HepG2 (cell line): ENCODE measurements at regions not wholly inside any gene's neighbourhood (a gene's known extent, or its start where the extent isn't known, plus 50 kb on each side); places are given as distances from the start of the nearest gene placed in this dataset.

Source experiments
- FOXP4 ChIP-seq: sonication (generic); formaldehyde crosslinking; IDR thresholded peaks from 2 replicates; pipeline ENCODE4 v1.4.0; 2020; ENCODE audit warnings: missing genetic modification reagents
- GMEB1 ChIP-seq: sonication (generic); formaldehyde crosslinking; IDR thresholded peaks from 2 replicates; pipeline ENCODE4 v1.5.1; 2020; ENCODE audit warnings: missing genetic modification reagents, mild to moderate bottlenecking, borderline replicate concordance
- HDAC6 ChIP-seq: fragments of 200-600 bp; sonication (generic); IDR thresholded peaks from 2 replicates; pipeline ENCODE4 v1.7.0; 2017; ENCODE audit warnings: mild to moderate bottlenecking, antibody characterized with exemption, low read length, low read depth
- HES4 ChIP-seq: sonication (generic); formaldehyde crosslinking; IDR thresholded peaks from 2 replicates; pipeline ENCODE4 v1.9.0; 2021; ENCODE audit warnings: mild to moderate bottlenecking, missing genetic modification reagents, borderline replicate concordance
- HOXA3 ChIP-seq: sonication (generic); formaldehyde crosslinking; IDR thresholded peaks from 2 replicates; pipeline ENCODE4 v1.5.0; 2020; ENCODE audit warnings: missing genetic modification reagents
- KDM6A ChIP-seq: IDR thresholded peaks from 2 replicates; pipeline ENCODE4 v1.6.1; 2016; ENCODE audit warnings: low read depth
- NFIB ChIP-seq: sonication (generic); formaldehyde crosslinking; IDR thresholded peaks from 2 replicates; pipeline ENCODE4 v1.9.0; 2021; ENCODE audit warnings: missing genetic modification reagents, mild to moderate bottlenecking, borderline replicate concordance
- RARG ChIP-seq: sonication (generic); formaldehyde crosslinking; IDR thresholded peaks from 2 replicates; pipeline ENCODE4 v1.4.0; 2020; ENCODE audit warnings: low read depth, mild to moderate bottlenecking, missing genetic modification reagents
- SKIL ChIP-seq: sonication (generic); formaldehyde crosslinking; IDR thresholded peaks from 2 replicates; pipeline ENCODE4 v1.8.0; 2022; ENCODE audit warnings: missing genetic modification reagents, mild to moderate bottlenecking, moderate library complexity, borderline replicate concordance
- TEAD3 ChIP-seq: optimal IDR thresholded peaks from 2 replicates; pipeline ENCODE3; 2016; ENCODE audit warnings: borderline replicate concordance
- TOPORS ChIP-seq: sonication (generic); formaldehyde crosslinking; IDR thresholded peaks from 2 replicates; pipeline ENCODE4 v1.8.0; 2023; ENCODE audit warnings: mild to moderate bottlenecking, missing genetic modification reagents
- ZBTB7A ChIP-seq: sonication (generic); formaldehyde crosslinking; IDR thresholded peaks from 2 replicates; pipeline ENCODE4 v1.8.0; 2022; ENCODE audit warnings: mild to moderate bottlenecking, missing genetic modification reagents
- ZNF253 ChIP-seq: sonication (generic); formaldehyde crosslinking; IDR thresholded peaks from 2 replicates; pipeline ENCODE4 v1.8.0; 2022; ENCODE audit warnings: mild to moderate bottlenecking, missing genetic modification reagents, borderline replicate concordance
- ZNF329 ChIP-seq: sonication (generic); formaldehyde crosslinking; IDR thresholded peaks from 2 replicates; pipeline ENCODE4 v1.9.0; 2021; ENCODE audit warnings: low read depth, mild to moderate bottlenecking, missing genetic modification reagents
- ZNF691 ChIP-seq: sonication (generic); formaldehyde crosslinking; IDR thresholded peaks from 2 replicates; pipeline ENCODE4 v1.4.0; 2020; ENCODE audit warnings: missing genetic modification reagents, low read depth, mild to moderate bottlenecking, borderline replicate concordance
- TF ChIP-seq, protein P1 (sequence below): sonication (generic); formaldehyde crosslinking; IDR thresholded peaks from 2 replicates; pipeline ENCODE4 v1.5.0; 2020; ENCODE audit warnings: mild to moderate bottlenecking, missing genetic modification reagents, borderline replicate concordance
- TF ChIP-seq, protein P2 (sequence below): sonication (generic); formaldehyde crosslinking; IDR thresholded peaks from 2 replicates; pipeline ENCODE4 v1.9.0; 2021; ENCODE audit warnings: missing genetic modification reagents, mild to moderate bottlenecking, borderline replicate concordance

DNA sequence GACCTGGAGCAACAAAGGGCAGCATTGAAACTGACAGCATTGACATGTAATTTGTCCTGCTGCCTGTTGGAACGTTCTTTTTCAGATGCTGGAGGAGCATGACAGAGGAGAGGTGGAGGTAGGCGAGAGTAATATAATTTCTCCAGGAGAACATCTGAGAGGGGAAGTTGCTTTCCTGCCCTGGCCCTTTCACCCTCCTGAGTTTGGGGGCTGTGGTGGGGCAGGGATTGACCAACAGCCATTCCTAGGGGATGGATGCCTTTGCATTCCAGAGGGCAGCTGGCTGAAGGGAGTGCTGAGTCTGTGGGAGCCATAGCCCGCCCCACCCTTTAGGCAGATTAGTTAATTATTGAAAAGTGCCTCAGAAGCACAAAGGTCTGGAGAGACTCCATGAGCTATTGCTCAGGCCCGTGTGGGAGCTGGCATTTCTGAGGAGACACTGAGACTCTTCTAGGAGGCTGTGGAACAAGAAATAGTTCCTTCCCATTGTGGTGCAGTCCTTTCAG, 73.5 kb downstream of the ARF6 start (continued):
- TF ChIP-seq, protein P1, sequence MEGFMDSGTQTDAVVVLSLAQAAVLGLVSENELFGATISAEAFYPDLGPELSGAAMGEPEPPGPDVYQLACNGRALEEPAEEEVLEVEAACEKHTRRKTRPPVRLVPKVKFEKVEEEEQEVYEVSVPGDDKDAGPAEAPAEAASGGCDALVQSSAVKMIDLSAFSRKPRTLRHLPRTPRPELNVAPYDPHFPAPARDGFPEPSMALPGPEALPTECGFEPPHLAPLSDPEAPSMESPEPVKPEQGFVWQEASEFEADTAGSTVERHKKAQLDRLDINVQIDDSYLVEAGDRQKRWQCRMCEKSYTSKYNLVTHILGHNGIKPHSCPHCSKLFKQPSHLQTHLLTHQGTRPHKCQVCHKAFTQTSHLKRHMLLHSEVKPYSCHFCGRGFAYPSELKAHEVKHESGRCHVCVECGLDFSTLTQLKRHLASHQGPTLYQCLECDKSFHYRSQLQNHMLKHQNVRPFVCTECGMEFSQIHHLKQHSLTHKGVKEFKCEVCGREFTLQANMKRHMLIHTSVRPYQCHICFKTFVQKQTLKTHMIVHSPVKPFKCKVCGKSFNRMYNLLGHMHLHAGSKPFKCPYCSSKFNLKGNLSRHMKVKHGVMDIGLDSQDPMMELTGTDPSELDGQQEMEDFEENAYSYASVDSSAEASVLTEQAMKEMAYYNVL (CRISPR knock-in tag) = no peak
- TF ChIP-seq, protein P2, sequence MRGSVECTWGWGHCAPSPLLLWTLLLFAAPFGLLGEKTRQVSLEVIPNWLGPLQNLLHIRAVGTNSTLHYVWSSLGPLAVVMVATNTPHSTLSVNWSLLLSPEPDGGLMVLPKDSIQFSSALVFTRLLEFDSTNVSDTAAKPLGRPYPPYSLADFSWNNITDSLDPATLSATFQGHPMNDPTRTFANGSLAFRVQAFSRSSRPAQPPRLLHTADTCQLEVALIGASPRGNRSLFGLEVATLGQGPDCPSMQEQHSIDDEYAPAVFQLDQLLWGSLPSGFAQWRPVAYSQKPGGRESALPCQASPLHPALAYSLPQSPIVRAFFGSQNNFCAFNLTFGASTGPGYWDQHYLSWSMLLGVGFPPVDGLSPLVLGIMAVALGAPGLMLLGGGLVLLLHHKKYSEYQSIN = no peak
- peak; percentile 96 for TF ChIP-seq TEAD3 (CRISPR knock-in tag)
- TF ChIP-seq HES4 = no peak
- 0 out of 2 replicates have a peak, but pooled peaks have one; percentile 57 for TF ChIP-seq RARG
- TF ChIP-seq FOXP4 (CRISPR knock-in tag) = 0 out of 2 replicates have a peak, but pooled peaks have one; percentile 51
- no peak for TF ChIP-seq ZNF253
- no peak for TF ChIP-seq GMEB1 (CRISPR knock-in tag)
- no peak for TF ChIP-seq ZBTB7A (CRISPR knock-in tag)
- no peak for TF ChIP-seq ZNF691
- TF ChIP-seq ZNF329 (CRISPR knock-in tag) = no peak
- peak; percentile 49; the same call in 1 of the 2 replicates for TF ChIP-seq HOXA3
- no peak for TF ChIP-seq SKIL
- no peak for TF ChIP-seq NFIB (CRISPR knock-in tag)
- TF ChIP-seq KDM6A = no peak
- TF ChIP-seq HDAC6 = no peak
- no peak for TF ChIP-seq TOPORS (CRISPR knock-in tag)
